ENCODE measurements at regions not wholly inside any gene's neighbourhood (a gene's known extent, or its start where the extent isn't known, plus 50 kb on each side); places are given as distances from the start of the nearest gene placed in this dataset.

- no peak for TF ChIP-seq CTCF (IDR thresholded peaks at IDR 0.05 in 4 of 5, conservative IDR thresholded peaks at IDR 0.05 in 1 of 5)
- no peak for TF ChIP-seq POLR2A (IDR thresholded peaks at IDR 0.05)
Measured at GRCh38 chr16:87548046-87548445, 54.3 kb upstream of the JPH3 start.
